Vagina (tissue), 2 donors: ENCODE measurements at regions not wholly inside any gene's neighbourhood (a gene's known extent, or its start where the extent isn't known, plus 50 kb on each side); places are given as distances from the start of the nearest gene placed in this dataset.

Source experiments
- POLR2A ChIP-seq, 2 donors: fragments of 450-650 bp; IDR thresholded peaks; one replicate each; pipeline ENCODE4 v1.6.1; 2017; ENCODE audit warnings: antibody characterized with exemption in 2 of 2, mild to moderate bottlenecking in 2 of 2, moderate library complexity in 2 of 2
- POLR2AphosphoS5 ChIP-seq, 2 donors: sonication (generic); formaldehyde crosslinking; IDR thresholded peaks; one replicate each; pipeline ENCODE4 v1.9.0; 2017; ENCODE audit warnings: antibody characterized with exemption in 2 of 2, mild to moderate bottlenecking in 2 of 2, low read depth in 1 of 2; ENCODE audit not compliant: insufficient read depth in 1 of 2
- TF ChIP-seq, protein P1 (sequence below), 3 experiments: fragments of 450-650 bp in 2 of 3; fragments of 200-600 bp in 1 of 3; sonication (generic) in 1 of 3; IDR thresholded peaks; one replicate each; pipeline ENCODE4 v1.5.1; 2017 to 2019; ENCODE audit warnings: antibody characterized with exemption in 3 of 3, mild to moderate bottlenecking in 2 of 3, moderate library complexity in 2 of 3

DNA sequence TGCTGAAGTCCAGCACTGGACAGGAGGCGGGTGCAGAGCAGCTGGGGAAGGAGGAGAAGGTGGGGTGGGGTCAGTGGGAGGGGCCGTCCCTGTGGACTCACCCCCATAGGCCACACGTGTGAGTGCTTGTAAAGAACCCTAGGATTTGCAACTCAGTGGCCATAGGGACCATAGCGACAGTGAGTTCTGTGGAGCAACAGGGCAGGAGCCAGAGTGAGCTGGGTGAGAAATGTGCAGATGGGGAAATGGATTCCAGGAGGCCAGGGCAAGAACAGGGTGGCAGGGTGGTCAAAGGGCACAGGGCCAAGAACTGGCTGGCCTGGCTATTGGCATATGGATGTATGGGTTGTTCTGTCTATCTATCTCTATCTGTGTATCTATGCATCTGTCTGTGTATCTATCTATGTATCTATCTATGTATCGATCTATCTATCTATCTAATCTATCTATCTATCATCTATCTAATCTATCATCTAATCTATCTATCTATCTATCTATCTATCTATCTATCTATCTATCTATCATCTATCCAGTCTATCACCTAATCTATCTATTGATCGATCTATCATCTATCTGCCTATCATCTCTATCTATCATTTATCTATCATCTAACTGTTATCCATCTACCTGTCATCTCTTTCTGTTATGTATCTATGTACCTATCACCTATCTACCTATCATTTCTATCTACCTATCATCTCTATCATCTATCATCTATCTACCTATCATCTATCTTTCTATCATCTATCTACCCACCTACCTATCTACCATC is 889.0 kb downstream of the TBC1D22A start:
- TF ChIP-seq, protein P1, sequence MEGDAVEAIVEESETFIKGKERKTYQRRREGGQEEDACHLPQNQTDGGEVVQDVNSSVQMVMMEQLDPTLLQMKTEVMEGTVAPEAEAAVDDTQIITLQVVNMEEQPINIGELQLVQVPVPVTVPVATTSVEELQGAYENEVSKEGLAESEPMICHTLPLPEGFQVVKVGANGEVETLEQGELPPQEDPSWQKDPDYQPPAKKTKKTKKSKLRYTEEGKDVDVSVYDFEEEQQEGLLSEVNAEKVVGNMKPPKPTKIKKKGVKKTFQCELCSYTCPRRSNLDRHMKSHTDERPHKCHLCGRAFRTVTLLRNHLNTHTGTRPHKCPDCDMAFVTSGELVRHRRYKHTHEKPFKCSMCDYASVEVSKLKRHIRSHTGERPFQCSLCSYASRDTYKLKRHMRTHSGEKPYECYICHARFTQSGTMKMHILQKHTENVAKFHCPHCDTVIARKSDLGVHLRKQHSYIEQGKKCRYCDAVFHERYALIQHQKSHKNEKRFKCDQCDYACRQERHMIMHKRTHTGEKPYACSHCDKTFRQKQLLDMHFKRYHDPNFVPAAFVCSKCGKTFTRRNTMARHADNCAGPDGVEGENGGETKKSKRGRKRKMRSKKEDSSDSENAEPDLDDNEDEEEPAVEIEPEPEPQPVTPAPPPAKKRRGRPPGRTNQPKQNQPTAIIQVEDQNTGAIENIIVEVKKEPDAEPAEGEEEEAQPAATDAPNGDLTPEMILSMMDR (IDR thresholded peaks at IDR 0.05) = no peak
- TF ChIP-seq POLR2A (IDR thresholded peaks at IDR 0.05) = no peak
- TF ChIP-seq POLR2AphosphoS5 (IDR thresholded peaks at IDR 0.05; ENCODE audit: insufficient read depth in 1 of 2, low read depth in 1 of 2) = no peak
